ENCODE measurements at regions not wholly inside any gene's neighbourhood (a gene's known extent, or its start where the extent isn't known, plus 50 kb on each side); places are given as distances from the start of the nearest gene placed in this dataset.
"Not testable (repeated sequence)": the region's sequence is repeated elsewhere in the genome, so short reads cannot be mapped to it uniquely, and the experiment has no call there.

GRCh38 chr19:14287837-14288236 is 81.9 kb upstream of the ADGRL1 start:
- TF ChIP-seq CTCF (IDR thresholded peaks at IDR 0.05; ENCODE audit: borderline replicate concordance, extremely low read depth, low read length, poor library complexity, severe bottlenecking); EZH2 (IDR thresholded peaks at IDR 0.05; ENCODE audit: borderline replicate concordance, low read depth, low read length, severe bottlenecking): not testable (repeated sequence)
